ENCODE measurements at regions not wholly inside any gene's neighbourhood (a gene's known extent, or its start where the extent isn't known, plus 50 kb on each side); places are given as distances from the start of the nearest gene placed in this dataset.

DNA sequence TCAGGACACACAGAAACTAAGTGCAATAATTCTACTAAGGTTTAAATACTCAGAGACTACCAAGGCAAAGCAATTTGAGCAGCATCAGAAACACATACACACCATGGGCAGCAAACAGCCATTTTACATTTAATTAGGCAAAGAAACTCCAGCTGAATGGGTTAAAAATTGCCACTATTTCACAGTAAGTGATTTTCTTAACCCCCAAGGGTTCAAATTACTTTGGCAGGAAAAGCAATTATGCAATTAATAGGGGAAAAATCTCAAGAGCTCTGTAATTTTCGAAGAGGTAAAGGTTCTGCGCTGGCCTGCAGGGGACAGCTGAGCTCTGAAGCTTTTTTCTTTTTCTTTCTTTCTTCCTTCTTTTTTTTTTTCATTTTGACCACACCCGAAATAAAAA lies 206.2 kb upstream of the RRP15 start:
- Histone ChIP-seq H3K27me3 (ENCODE audit: insufficient read depth, low read depth, severe bottlenecking) (no peaks in the 10 kb centered on the region), H3K9me3 (ENCODE audit: severe bottlenecking) (no peaks in the 10 kb centered on the region), H3K27ac (no peak overlapping the region), H3K36me3 (no peaks in the 10 kb centered on the region), H3K4me3 (ENCODE audit: low read depth, low read length) (no peak overlapping the region)
- TF ChIP-seq, protein P1, sequence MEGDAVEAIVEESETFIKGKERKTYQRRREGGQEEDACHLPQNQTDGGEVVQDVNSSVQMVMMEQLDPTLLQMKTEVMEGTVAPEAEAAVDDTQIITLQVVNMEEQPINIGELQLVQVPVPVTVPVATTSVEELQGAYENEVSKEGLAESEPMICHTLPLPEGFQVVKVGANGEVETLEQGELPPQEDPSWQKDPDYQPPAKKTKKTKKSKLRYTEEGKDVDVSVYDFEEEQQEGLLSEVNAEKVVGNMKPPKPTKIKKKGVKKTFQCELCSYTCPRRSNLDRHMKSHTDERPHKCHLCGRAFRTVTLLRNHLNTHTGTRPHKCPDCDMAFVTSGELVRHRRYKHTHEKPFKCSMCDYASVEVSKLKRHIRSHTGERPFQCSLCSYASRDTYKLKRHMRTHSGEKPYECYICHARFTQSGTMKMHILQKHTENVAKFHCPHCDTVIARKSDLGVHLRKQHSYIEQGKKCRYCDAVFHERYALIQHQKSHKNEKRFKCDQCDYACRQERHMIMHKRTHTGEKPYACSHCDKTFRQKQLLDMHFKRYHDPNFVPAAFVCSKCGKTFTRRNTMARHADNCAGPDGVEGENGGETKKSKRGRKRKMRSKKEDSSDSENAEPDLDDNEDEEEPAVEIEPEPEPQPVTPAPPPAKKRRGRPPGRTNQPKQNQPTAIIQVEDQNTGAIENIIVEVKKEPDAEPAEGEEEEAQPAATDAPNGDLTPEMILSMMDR (IDR thresholded peaks at IDR 0.05; ENCODE audit: low read depth, low read length): no peak
- DNase-seq: no peak

DNA sequence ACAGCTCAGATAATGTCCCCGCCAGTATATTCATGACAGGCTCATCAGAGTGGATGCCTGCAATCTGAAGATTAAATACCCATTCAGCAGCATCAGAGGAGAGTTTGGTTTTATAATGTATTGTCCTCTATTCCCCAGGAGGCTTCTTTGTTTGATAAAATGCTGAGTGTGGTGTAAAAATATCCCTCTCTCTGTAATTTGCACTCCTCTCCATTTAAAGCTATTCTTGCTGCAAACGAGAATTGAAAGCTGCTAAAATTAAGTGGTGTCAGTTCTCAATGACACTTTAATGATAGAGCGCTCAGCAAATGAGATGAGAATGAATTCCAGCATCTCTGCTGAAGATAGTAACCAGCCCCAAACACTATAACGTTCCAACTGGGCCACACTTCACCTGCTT lies 205.7 kb upstream of the RRP15 start:
- H3K27ac ChIP-seq: no peak overlapping the region
- no peaks in the 10 kb centered on the region for H3K36me3 ChIP-seq
- no peak for DNase-seq
- no peaks in the 10 kb centered on the region for H3K27me3 ChIP-seq (ENCODE audit: insufficient read depth, low read depth, severe bottlenecking)
- H3K4me3 ChIP-seq (ENCODE audit: low read depth, low read length): no peak overlapping the region
- H3K9me3 ChIP-seq (ENCODE audit: severe bottlenecking): no peaks in the 10 kb centered on the region
- TF ChIP-seq, protein P1 (IDR thresholded peaks at IDR 0.05; ENCODE audit: low read depth, low read length): no peak

DNA sequence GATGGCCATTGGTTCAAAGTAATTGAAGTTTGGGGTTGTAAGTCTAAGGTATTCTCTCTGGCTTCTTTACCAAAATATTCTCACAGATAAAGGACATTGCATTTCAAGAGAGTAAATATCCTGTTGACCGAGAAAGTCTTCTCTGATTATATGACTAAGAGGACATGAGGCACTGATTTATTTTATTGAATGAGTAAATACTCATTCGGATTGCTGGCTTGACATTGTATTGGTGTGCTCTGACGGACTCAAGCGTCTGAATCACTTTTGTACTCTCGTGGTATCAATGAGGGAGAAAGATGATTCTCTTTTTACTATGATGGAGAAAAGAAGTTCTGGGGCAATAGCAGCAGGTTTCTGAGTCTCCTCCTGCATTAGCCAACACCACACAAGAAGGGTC lies 205.3 kb upstream of the RRP15 start:
- no peak overlapping the region for H3K4me3 ChIP-seq (ENCODE audit: low read depth, low read length)
- no peaks in the 10 kb centered on the region for H3K9me3 ChIP-seq (ENCODE audit: severe bottlenecking)
- TF ChIP-seq, protein P1 (IDR thresholded peaks at IDR 0.05; ENCODE audit: low read depth, low read length): no peak
- H3K36me3 ChIP-seq: no peaks in the 10 kb centered on the region
- H3K27ac ChIP-seq: no peak overlapping the region
- no peak for DNase-seq
- no peaks in the 10 kb centered on the region for H3K27me3 ChIP-seq (ENCODE audit: insufficient read depth, low read depth, severe bottlenecking)

DNA sequence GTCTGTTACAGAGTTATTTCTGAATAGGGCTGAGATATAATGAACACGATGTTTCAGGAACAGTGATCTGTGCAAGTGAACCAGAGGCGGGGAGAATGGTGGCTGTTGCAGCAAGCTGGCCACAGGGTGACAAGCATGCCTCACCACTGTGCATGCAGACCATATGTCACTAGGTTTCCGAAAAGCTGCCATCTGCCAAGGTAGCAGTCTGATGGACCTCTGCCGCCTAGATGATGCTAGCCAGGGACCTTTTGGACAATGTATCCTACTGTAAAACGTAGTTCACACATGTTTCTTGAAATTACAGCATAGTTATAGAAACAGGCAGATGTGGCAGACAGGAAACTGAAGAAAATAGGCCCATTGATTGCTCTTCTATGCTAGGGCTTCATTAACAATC lies 204.2 kb upstream of the RRP15 start:
- no peak overlapping the region for H3K27ac ChIP-seq
- peak; percentile 69 for DNase-seq
- H3K27me3 ChIP-seq (ENCODE audit: insufficient read depth, low read depth, severe bottlenecking): no peaks in the 10 kb centered on the region
- TF ChIP-seq, protein P1 (IDR thresholded peaks at IDR 0.05; ENCODE audit: low read depth, low read length): no peak
- no peaks in the 10 kb centered on the region for H3K9me3 ChIP-seq (ENCODE audit: severe bottlenecking)
- no peaks in the 10 kb centered on the region for H3K36me3 ChIP-seq
- H3K4me3 ChIP-seq (ENCODE audit: low read depth, low read length): no peak overlapping the region

DNA sequence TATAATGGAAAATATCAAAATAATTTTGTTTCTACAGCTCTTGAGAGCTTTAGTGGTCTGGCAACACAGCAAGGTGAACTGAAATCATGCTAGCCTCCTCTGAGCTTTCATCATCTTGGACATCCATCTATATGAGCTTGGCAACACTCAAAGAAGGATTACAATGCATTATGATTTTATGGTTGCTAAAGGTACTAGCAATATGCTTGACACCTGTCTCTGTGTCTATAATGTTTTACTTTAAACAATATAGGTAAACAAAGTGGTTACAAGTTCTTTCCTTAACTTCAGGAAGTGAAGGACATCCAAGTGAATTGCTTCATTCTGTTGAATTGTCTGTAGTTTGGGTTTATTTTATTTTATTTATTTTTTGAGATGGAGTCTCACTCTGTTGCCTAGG lies 203.7 kb upstream of the RRP15 start:
- H3K27ac ChIP-seq: no peak overlapping the region
- H3K27me3 ChIP-seq (ENCODE audit: insufficient read depth, low read depth, severe bottlenecking): no peaks in the 10 kb centered on the region
- no peak overlapping the region for H3K4me3 ChIP-seq (ENCODE audit: low read depth, low read length)
- TF ChIP-seq, protein P1 (IDR thresholded peaks at IDR 0.05; ENCODE audit: low read depth, low read length): no peak
- H3K36me3 ChIP-seq: no peaks in the 10 kb centered on the region
- no peaks in the 10 kb centered on the region for H3K9me3 ChIP-seq (ENCODE audit: severe bottlenecking)
- no peak for DNase-seq

DNA sequence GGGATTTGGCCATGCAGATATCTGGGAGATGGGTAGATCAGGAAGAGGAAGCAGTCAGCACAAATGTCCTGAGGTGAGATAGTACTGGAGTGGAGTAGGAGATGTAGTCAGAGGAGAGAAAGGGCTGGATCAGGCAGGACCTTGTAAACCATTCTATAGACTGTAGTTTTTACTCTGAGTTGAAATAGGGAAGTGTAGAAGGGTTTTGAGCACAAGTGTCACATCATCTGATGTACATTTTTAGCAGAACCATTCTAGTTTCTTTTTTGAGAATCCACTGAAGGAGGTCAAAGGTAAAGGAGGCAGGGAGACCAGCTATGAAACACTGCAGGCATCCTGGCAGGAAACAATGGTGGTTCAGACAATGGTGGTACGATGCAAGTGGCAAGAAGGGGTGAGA lies 194.6 kb upstream of the RRP15 start:
- no peaks in the 10 kb centered on the region for H3K27me3 ChIP-seq (ENCODE audit: insufficient read depth, low read depth, severe bottlenecking)
- no peak overlapping the region for H3K4me3 ChIP-seq (ENCODE audit: low read depth, low read length)
- no peak for DNase-seq
- TF ChIP-seq, protein P1 (IDR thresholded peaks at IDR 0.05; ENCODE audit: low read depth, low read length): no peak
- H3K9me3 ChIP-seq (ENCODE audit: severe bottlenecking): no peaks in the 10 kb centered on the region
- H3K27ac ChIP-seq: no peak overlapping the region
- no peaks in the 10 kb centered on the region for H3K36me3 ChIP-seq

Measured in WERI-Rb-1 (cell line).